ENCODE measurements at regions not wholly inside any gene's neighbourhood (a gene's known extent, or its start where the extent isn't known, plus 50 kb on each side); places are given as distances from the start of the nearest gene placed in this dataset.

DNA sequence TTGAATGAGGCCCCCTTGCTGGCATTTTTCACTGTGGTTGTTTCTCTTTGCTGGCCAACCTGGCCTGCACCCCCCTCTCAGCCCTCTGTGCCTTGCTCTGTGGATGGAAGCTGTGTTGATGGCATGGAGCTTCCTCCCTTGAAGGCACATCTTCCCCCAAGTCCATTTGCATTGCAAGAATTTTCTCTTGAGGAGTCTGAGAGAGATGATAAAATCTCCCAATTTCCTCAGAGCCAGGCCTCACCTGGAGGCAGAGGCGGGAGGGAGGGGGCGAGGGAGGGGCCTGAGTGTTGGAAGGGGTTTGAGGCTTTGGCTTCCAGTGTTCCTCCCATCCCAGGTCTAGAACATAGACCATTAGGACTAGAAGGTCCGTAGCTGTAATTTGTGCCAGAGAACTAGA is 175.1 kb downstream of the SCP2D1 start:
- Histone ChIP-seq H3K79me2 (ENCODE audit: control insufficient read depth in 1 of 2, insufficient read depth in 2 of 2, low read length in 2 of 2) (no peaks in the 10 kb centered on the region), H3K36me3 (ENCODE audit: control insufficient read depth in 2 of 4, insufficient read depth in 4 of 4, low read length in 3 of 4) (no peaks in the 10 kb centered on the region), H3K9me3 (ENCODE audit: insufficient read depth in 2 of 2, low read depth in 1 of 2, low read length in 1 of 2) (peaks cover 8 to 11% of the 10 kb centered on the region in 2 experiments; a peak in 1 of 4 replicates), H3K27ac (ENCODE audit: low read depth, low read length) (no peak overlapping the region), H3K4me2 (ENCODE audit: insufficient read depth in 1 of 2, low read depth in 2 of 2, low read length in 2 of 2) (no peak overlapping the region), H2BK5ac (ENCODE audit: low read depth, low read length) (no peak overlapping the region), H3K23ac (ENCODE audit: insufficient read length) (no peak overlapping the region), H3K56ac (replicated peaks; ENCODE audit: insufficient read length, low read depth, low read length) (no peak overlapping the region), H4K91ac (replicated peaks; ENCODE audit: insufficient read length, low read length) (no peak overlapping the region), H4K20me1 (replicated peaks in 1 of 2; ENCODE audit: control insufficient read depth in 1 of 2, insufficient read depth in 2 of 2, low read length in 2 of 2) (no peaks in the 10 kb centered on the region), H4K8ac (ENCODE audit: extremely low read depth, insufficient read depth, low read length) (peak overlapping the region; percentile 30; the same call in 1 of the 2 replicates), H2BK20ac (ENCODE audit: low read length) (no peak overlapping the region), H3K23me2 (ENCODE audit: low read depth, low read length) (peaks cover 2% of the 10 kb centered on the region; the same call in 1 of the 2 replicates), H2BK12ac (ENCODE audit: low read depth, low read length) (no peak overlapping the region), H3K4ac (replicated peaks; ENCODE audit: insufficient read length, low read depth, low read length) (no peak overlapping the region), H2AK5ac (ENCODE audit: low read depth, low read length) (no peak overlapping the region), H4K5ac (ENCODE audit: insufficient read length, low read depth, low read length) (no peak overlapping the region), H3K27me3 (replicated peaks in 1 of 4; ENCODE audit: control insufficient read depth in 3 of 4, extremely low read depth in 1 of 4, insufficient read depth in 3 of 4, low read length in 3 of 4) (no peaks in the 10 kb centered on the region), H3K14ac (ENCODE audit: insufficient read length) (no peak overlapping the region), H2BK120ac (replicated peaks; ENCODE audit: low read depth, low read length) (no peak overlapping the region), H3K9ac (replicated peaks in 1 of 4; ENCODE audit: extremely low read depth in 1 of 4, low read depth in 3 of 4, low read length in 3 of 4) (no peak overlapping the region), H3K4me3 (ENCODE audit: extremely low read depth in 1 of 4, insufficient read depth in 2 of 4, low read depth in 3 of 4, low read length in 4 of 4) (no peak overlapping the region), H2AFZ (ENCODE audit: low read length) (no peak overlapping the region), H3K4me1 (replicated peaks in 1 of 4; ENCODE audit: control insufficient read depth in 3 of 4, insufficient read depth in 4 of 4, low read length in 3 of 4) (peaks cover 0 to 2% (median 0%) of the 10 kb centered on the region in 4 experiments; a peak in 2 of 7 replicates), H2BK15ac (ENCODE audit: low read length) (no peak overlapping the region), H3K79me1 (ENCODE audit: low read depth, low read length) (no peaks in the 10 kb centered on the region), H3K18ac (ENCODE audit: extremely low read depth, low read length) (no peak overlapping the region)
- 87% methylated on average over 3 of the region's 3 CpGs; no CpG with 5 or more reads in 1 of the 2 experiments for WGBS, 2 experiments (ENCODE audit: extremely low coverage in 1 of 2, insufficient coverage in 1 of 2, insufficient read length in 1 of 2, insufficient replicate concordance in 2 of 2, low coverage in 1 of 2, low lambda C conversion rate in 2 of 2, missing lambda C conversion rate in 1 of 2)
- POLR2A ChIA-PET (ENCODE audit: partially characterized antibody), result no interaction called here
- no peak for FAIRE-seq
- no peak for TF ChIP-seq MAFK (IDR thresholded peaks at IDR 0.05; ENCODE audit: low read depth, low read length)
- TF ChIP-seq, protein P1, sequence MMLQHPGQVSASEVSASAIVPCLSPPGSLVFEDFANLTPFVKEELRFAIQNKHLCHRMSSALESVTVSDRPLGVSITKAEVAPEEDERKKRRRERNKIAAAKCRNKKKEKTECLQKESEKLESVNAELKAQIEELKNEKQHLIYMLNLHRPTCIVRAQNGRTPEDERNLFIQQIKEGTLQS (IDR thresholded peaks at IDR 0.05; ENCODE audit: insufficient read depth, low read depth, low read length), result no peak
- no peak for TF ChIP-seq SP2 (IDR thresholded peaks at IDR 0.05; ENCODE audit: low read length)
- TF ChIP-seq NRF1 (IDR thresholded peaks at IDR 0.05; ENCODE audit: low read depth, low read length), result no peak
- TF ChIP-seq EP300 (IDR thresholded peaks at IDR 0.05; ENCODE audit: borderline replicate concordance in 1 of 2, low read depth in 2 of 2, low read length in 2 of 2), result no peak
- TF ChIP-seq, protein P2, sequence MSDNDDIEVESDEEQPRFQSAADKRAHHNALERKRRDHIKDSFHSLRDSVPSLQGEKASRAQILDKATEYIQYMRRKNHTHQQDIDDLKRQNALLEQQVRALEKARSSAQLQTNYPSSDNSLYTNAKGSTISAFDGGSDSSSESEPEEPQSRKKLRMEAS (IDR thresholded peaks at IDR 0.05), result no peak
- DNase-seq (ENCODE audit: low read depth in 1 of 2, low spot score in 2 of 2), result no peak
- CTCF ChIA-PET (ENCODE audit: partially characterized antibody), result interaction anchor here (1.5 kb wide), 1 partner anchor 13 kb away, joined by 4 read pairs; no protein-coding TSS in a partner anchor

All from H1 (cell line).